Neural progenitor cell (in vitro differentiated cells): ENCODE measurements at regions not wholly inside any gene's neighbourhood (a gene's known extent, or its start where the extent isn't known, plus 50 kb on each side); places are given as distances from the start of the nearest gene placed in this dataset.

Experiments used
- DNase-seq: peaks from one replicate; pipeline ENCODE4 v3.0.0-alpha.2; 2016; ENCODE audit warnings: low spot score
- H2AFZ ChIP-seq: fragments of 200-600 bp; sonication (generic); replicated peaks from 2 replicates; pipeline ENCODE4 v1.6.1; 2016; ENCODE audit warnings: antibody characterized with exemption
- H3F3A ChIP-seq: fragments of 200-600 bp; sonication (generic); 2 replicates; pipeline ENCODE4 v1.6.1; 2016; ENCODE audit warnings: antibody characterized with exemption, low read depth
- H3K27ac ChIP-seq: fragments of 200-600 bp; sonication (generic); 2 replicates; pipeline ENCODE4 v1.5.1; 2016; ENCODE audit warnings: mild to moderate bottlenecking
- H3K27me3 ChIP-seq: fragments of 200-600 bp; sonication (generic); 2 replicates; pipeline ENCODE4 v1.6.1; 2016; ENCODE audit warnings: mild to moderate bottlenecking, moderate library complexity
- H3K36me3 ChIP-seq: fragments of 200-600 bp; sonication (generic); 2 replicates; pipeline ENCODE4 v1.5.1; 2016
- H3K4me1 ChIP-seq: fragments of 200-600 bp; sonication (generic); 2 replicates; pipeline ENCODE4 v1.6.1; 2016; ENCODE audit warnings: mixed run types
- H3K4me2 ChIP-seq: fragments of 200-600 bp; sonication (generic); 2 replicates; pipeline ENCODE4 v1.6.1; 2016
- H3K4me3 ChIP-seq: fragments of 200-600 bp; sonication (generic); 2 replicates; pipeline ENCODE4 v1.5.1; 2016
- H3K79me2 ChIP-seq: fragments of 200-600 bp; sonication (generic); 2 replicates; pipeline ENCODE4 v1.6.1; 2016; ENCODE audit warnings: low read depth
- H3K9ac ChIP-seq: fragments of 200-600 bp; sonication (generic); 2 replicates; pipeline ENCODE4 v1.6.1; 2016
- H3K9me3 ChIP-seq: fragments of 200-600 bp; sonication (generic); 2 replicates; pipeline ENCODE4 v1.5.1; 2016; ENCODE audit warnings: low read depth
- H4K20me1 ChIP-seq: fragments of 200-600 bp; sonication (generic); 2 replicates; pipeline ENCODE4 v1.6.1; 2016; ENCODE audit warnings: low read depth
- H3K27ac Mint-ChIP-seq: 3 replicates; pipeline ENCODE4 v1.8.0; 2021; ENCODE audit warnings: mixed read lengths
- H3K27me3 Mint-ChIP-seq: 2 replicates; pipeline ENCODE4 v1.8.0; 2022; ENCODE audit warnings: low read depth, mild to moderate bottlenecking, inconsistent platforms, moderate library complexity, mixed read lengths; ENCODE audit not compliant: insufficient read depth
- H3K36me3 Mint-ChIP-seq: 3 replicates; pipeline ENCODE4 v1.8.0; 2021; ENCODE audit warnings: mixed read lengths
- H3K4me1 Mint-ChIP-seq: 3 replicates; pipeline ENCODE4 v1.8.0; 2021; ENCODE audit warnings: mixed read lengths
- H3K4me3 Mint-ChIP-seq: 3 replicates; pipeline ENCODE4 v1.8.0; 2021; ENCODE audit warnings: mild to moderate bottlenecking, moderate library complexity, mixed read lengths
- H3K9me3 Mint-ChIP-seq: 3 replicates; pipeline ENCODE4 v1.8.0; 2020; ENCODE audit warnings: mixed read lengths
- CTCF ChIP-seq: fragments of 200-600 bp; sonication (generic); IDR thresholded peaks from 2 replicates; pipeline ENCODE4 v1.5.1; 2017; ENCODE audit warnings: antibody characterized with exemption, mild to moderate bottlenecking
- EZH2 ChIP-seq: fragments of 200-600 bp; sonication (generic); IDR thresholded peaks from 2 replicates; pipeline ENCODE4 v1.6.1; 2017; ENCODE audit warnings: antibody characterized with exemption, mild to moderate bottlenecking, moderate library complexity
- EZH2phosphoT487 ChIP-seq: fragments of 200-600 bp; sonication (generic); IDR thresholded peaks from 2 replicates; pipeline ENCODE4 v1.6.1; 2017; ENCODE audit warnings: antibody characterized with exemption

- Histone ChIP-seq H3K9ac (no peak overlapping the region), H3K27me3 (no peaks in the 10 kb centered on the region), H3K9me3 (no peaks in the 10 kb centered on the region), H3K4me3 (no peak overlapping the region), H3K4me2 (no peak overlapping the region), H3K27ac (no peak overlapping the region), H3K4me1 (no peaks in the 10 kb centered on the region), H4K20me1 (no peaks in the 10 kb centered on the region), H3K79me2 (no peaks in the 10 kb centered on the region), H2AFZ (no peak overlapping the region), H3K36me3 (no peaks in the 10 kb centered on the region), H3F3A (peaks cover 4% of the 10 kb centered on the region)
- no peak for TF ChIP-seq EZH2
- no peak for TF ChIP-seq CTCF
- TF ChIP-seq EZH2phosphoT487 = no peak
- H3K27ac Mint-ChIP-seq = no peak overlapping the region
- no peak for DNase-seq
- H3K9me3 Mint-ChIP-seq = no peaks in the 10 kb centered on the region
- peaks cover 10% of the 10 kb centered on the region for H3K4me1 Mint-ChIP-seq
- peaks cover 2% of the 10 kb centered on the region for H3K36me3 Mint-ChIP-seq
- peaks cover 13% of the 10 kb centered on the region for H3K27me3 Mint-ChIP-seq
- no peak overlapping the region for H3K4me3 Mint-ChIP-seq
Observed at GRCh38 chr16:85415196-85416090, 197.7 kb upstream of the GSE1 start.

GRCh38 chr16:85416228-85417109 is 196.7 kb upstream of the GSE1 start:
- peaks cover 16% of the 10 kb centered on the region for H3K27me3 Mint-ChIP-seq
- H2AFZ ChIP-seq = no peak overlapping the region
- H3K4me1 ChIP-seq = peaks cover 4% of the 10 kb centered on the region
- no peak overlapping the region for H3K9ac ChIP-seq
- H4K20me1 ChIP-seq = peaks cover 6% of the 10 kb centered on the region
- no peak overlapping the region for H3K4me2 ChIP-seq
- no peaks in the 10 kb centered on the region for H3K9me3 ChIP-seq
- H3K9me3 Mint-ChIP-seq = no peaks in the 10 kb centered on the region
- H3K36me3 Mint-ChIP-seq = peaks cover 2% of the 10 kb centered on the region
- H3F3A ChIP-seq = peaks cover 11% of the 10 kb centered on the region
- H3K36me3 ChIP-seq = no peaks in the 10 kb centered on the region
- H3K4me3 ChIP-seq = no peak overlapping the region
- H3K27ac Mint-ChIP-seq = no peak overlapping the region
- no peaks in the 10 kb centered on the region for H3K27me3 ChIP-seq
- no peak overlapping the region for H3K27ac ChIP-seq
- peak; percentile 63 for DNase-seq
- H3K4me1 Mint-ChIP-seq = peaks cover 14% of the 10 kb centered on the region
- H3K79me2 ChIP-seq = no peaks in the 10 kb centered on the region
- peak; percentile 67 for TF ChIP-seq CTCF
- TF ChIP-seq EZH2 = no peak
- no peak for TF ChIP-seq EZH2phosphoT487
- no peak overlapping the region for H3K4me3 Mint-ChIP-seq

GRCh38 chr16:85417156-85417860 is 195.8 kb upstream of the GSE1 start:
- Histone ChIP-seq H3K27ac (no peak overlapping the region), H3K4me1 (peaks cover 12% of the 10 kb centered on the region), H3K4me3 (no peak overlapping the region), H3K9me3 (no peaks in the 10 kb centered on the region), H4K20me1 (peaks cover 15% of the 10 kb centered on the region), H3K4me2 (no peak overlapping the region), H3K36me3 (no peaks in the 10 kb centered on the region), H3F3A (peaks cover 19% of the 10 kb centered on the region), H3K9ac (no peak overlapping the region), H3K79me2 (no peaks in the 10 kb centered on the region), H2AFZ (no peak overlapping the region), H3K27me3 (no peaks in the 10 kb centered on the region)
- Mint-ChIP-seq H3K4me3 (no peak overlapping the region), H3K27ac (no peak overlapping the region), H3K4me1 (peaks cover 23% of the 10 kb centered on the region), H3K27me3 (peaks cover 18% of the 10 kb centered on the region), H3K9me3 (no peaks in the 10 kb centered on the region), H3K36me3 (peaks cover 2% of the 10 kb centered on the region)
- DNase-seq = no peak
- TF ChIP-seq EZH2 = no peak
- TF ChIP-seq EZH2phosphoT487 = no peak
- TF ChIP-seq CTCF = no peak
